ENCODE measurements at regions not wholly inside any gene's neighbourhood (a gene's known extent, or its start where the extent isn't known, plus 50 kb on each side); places are given as distances from the start of the nearest gene placed in this dataset.

- DNase-seq, result no peak
- intact Hi-C loops (cut with DNase I), result no loop called here
Measured at GRCh38 chr18:78559584-78559983, 420.0 kb upstream of the SALL3 start.

- intact Hi-C loops (cut with DNase I), result no loop called here
- peak in 7 of 10 donors; percentile 22 to 92 (median 54) for DNase-seq
Measured at GRCh38 chr18:78561757-78562510, 417.7 kb upstream of the SALL3 start.

- intact Hi-C loops (cut with DNase I), result no loop called here
- DNase-seq, result peak in 1 of 10 donors; percentile 61
Measured at GRCh38 chr18:78562531-78562961, 417.1 kb upstream of the SALL3 start.

DNA sequence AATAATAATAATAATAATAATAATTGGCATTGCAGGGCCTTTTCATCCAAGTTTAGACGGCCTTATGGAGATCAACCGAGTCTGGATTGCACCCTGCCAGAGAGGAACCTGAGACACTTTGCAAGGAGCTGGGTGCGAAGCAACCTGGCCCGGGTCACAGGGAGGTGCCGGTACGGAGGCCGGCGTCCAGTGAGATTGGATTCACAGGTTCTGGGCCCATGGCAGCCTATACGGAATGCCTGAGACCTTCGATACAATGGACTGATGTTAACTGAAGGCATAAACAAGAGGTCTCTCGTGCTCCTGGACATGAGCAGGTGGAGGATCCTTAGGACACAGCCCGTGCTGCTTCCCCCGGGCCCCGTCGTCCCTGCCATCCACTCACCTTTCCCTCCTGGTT lies 416.5 kb upstream of the SALL3 start:
- intact Hi-C loops (cut with DNase I), result no loop called here
- DNase-seq, result peak in 1 of 10 donors; percentile 59

DNA sequence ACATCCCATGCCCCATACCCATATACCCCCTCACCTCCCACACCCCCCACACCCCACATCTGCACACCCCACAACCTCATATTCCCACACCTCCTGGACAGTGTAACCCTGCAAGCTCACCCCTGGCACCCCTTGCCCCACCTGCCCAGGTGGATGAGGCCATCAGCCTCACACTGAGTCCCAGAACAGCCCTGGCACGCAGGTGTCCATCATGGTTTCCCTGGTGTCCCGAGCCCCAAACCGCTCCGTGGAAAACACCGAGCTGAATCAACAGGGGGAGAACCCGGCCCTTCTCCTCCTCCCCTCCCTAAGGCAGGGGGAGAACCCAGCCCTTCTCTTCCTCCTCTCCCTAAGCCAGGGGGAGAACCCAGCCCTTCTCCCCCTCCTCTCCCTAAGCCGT lies 415.6 kb upstream of the SALL3 start:
- intact Hi-C loops (cut with DNase I), result no loop called here
- no peak for DNase-seq

GRCh38 chr18:78564518-78564917 lies 415.1 kb upstream of the SALL3 start:
- intact Hi-C loops (cut with DNase I), result no loop called here
- no peak for DNase-seq

DNA sequence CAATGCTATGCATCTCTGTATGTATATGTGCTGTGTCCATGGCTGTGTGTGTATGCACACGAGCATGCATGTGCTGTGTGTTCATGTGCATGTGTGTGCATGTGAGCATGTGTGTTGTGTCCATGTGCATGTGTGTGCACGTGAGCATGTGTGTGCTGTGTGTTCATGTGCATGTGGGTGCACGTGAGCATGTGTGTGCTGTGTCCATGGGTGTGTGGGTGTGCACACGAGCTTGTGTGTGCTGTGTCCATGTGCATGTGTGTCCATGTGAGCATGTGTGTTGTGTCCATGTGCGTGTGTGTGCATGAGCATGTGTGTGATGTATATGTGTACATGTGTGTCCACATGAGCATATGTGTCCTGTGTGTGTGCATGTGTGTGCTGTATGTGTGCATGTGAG lies 414.4 kb upstream of the SALL3 start:
- intact Hi-C loops (cut with DNase I), result no loop called here
- peak in 1 of 10 donors; percentile 43 for DNase-seq

DNA sequence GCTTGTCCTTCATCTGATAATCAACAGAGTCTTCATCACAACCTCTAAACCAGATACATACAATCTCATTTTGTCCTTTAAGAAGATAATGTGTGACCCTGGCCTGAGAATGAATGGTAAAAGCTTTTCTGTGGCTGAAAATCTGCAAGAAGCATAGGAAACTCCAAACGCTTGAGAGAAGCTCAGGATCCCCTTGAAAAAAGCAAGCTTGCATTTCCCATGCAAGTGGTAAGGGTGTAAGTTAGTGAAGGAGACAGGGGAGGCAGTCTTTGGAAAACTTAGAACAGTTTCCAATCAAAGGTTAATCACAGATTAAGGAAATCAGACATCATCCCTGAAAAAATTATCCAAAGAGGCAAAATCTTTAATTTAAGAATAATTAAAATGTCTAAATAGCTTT lies 413.6 kb upstream of the SALL3 start:
- DNase-seq, result no peak
- intact Hi-C loops (cut with DNase I), result no loop called here

GRCh38 chr18:78566720-78567119 lies 412.9 kb upstream of the SALL3 start:
- intact Hi-C loops (cut with DNase I), result no loop called here
- DNase-seq, result no peak

DNA sequence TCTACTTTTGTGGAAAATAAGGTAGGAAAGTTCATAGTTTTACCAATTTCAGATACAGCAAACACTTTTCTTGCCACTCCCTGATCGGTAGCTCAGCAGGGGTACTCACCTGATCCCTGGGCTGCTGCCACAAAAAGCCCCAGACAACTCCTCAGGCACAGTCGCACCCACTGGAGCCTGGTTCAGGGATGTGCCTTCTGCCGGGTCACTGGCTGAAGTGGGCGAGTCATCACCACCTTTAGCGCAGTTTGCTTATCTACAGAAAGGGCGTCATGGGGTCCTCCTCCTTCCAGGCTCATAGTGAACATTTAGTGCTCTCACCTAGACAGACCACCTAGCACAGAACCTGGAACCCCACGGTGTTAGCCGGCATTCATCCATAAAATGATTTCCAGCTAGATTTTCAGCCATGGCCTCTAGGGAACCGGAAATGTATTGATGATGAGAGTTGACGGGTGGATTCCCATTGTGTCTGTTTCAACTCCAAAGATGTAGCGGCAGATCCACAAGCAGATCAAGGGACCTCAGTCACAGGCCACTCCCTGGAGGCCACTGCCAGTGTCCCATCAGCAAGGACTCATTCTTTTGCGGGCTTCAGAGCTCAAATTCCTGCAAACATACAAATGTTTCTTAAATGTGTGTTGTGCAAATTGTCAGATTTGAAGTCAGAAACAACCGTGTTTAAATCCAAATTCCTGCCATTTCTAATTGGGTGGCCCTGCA lies 408.4 kb upstream of the SALL3 start:
- no peak for DNase-seq

DNA sequence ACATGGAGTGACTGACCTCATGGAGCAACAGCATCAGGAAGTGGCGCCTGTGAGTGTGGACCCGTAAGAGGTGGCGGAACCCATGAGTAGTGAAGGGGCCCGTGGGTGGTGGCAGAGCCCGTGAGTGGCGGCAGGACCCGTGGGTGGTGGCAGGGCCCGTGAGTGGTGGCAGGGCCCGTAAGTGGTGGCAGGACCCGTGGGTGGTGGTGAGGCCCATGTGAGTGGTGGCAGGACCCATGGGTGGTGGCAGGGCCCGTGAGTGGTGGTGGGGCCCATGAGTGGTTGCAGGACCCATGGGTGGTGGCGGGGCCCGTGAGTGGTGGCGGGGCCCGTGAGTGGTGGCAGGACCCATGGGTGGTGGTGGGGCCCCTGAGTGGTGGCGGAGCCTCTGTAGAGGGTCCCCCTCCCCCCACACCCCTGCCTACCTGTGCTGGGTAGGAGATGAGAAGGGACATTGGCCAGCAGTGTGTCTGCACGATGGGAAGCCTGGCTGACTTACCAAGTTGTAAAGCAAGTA lies 407.7 kb upstream of the SALL3 start:
- DNase-seq, result no peak
- intact Hi-C loops (cut with DNase I), result no loop called here

More for the DNA sequence above, 408.4 kb upstream of the SALL3 start:
- intact Hi-C loops (cut with DNase I), result no loop called here

GRCh38 chr18:78573773-78574172 lies 405.8 kb upstream of the SALL3 start:
- DNase-seq, result no peak
- intact Hi-C loops (cut with DNase I), result no loop called here

- intact Hi-C loops (cut with DNase I), result no loop called here
- no peak for DNase-seq
Measured at GRCh38 chr18:78576967-78577366, 402.7 kb upstream of the SALL3 start.

DNA sequence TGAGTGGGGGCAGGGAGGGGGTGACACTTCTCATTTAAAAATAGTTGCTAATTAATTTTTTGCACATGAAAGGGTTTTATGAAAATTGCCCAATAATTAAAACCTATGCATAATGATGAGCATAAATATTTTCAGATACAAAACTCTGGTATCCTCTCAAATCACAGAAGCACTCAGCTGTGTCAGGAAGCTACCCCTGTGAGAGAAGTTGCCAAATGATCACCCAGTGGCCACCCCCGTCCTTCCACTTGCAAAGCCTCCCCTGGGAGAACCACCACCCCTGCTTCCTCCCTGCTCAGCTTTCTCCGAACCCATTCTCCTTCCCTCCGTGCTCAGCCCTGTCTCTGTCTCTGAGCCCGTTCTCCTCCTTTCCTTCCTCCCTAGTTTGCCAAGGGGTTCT lies 400.2 kb upstream of the SALL3 start:
- DNase-seq, result peak in 1 of 10 donors; percentile 43

DNA sequence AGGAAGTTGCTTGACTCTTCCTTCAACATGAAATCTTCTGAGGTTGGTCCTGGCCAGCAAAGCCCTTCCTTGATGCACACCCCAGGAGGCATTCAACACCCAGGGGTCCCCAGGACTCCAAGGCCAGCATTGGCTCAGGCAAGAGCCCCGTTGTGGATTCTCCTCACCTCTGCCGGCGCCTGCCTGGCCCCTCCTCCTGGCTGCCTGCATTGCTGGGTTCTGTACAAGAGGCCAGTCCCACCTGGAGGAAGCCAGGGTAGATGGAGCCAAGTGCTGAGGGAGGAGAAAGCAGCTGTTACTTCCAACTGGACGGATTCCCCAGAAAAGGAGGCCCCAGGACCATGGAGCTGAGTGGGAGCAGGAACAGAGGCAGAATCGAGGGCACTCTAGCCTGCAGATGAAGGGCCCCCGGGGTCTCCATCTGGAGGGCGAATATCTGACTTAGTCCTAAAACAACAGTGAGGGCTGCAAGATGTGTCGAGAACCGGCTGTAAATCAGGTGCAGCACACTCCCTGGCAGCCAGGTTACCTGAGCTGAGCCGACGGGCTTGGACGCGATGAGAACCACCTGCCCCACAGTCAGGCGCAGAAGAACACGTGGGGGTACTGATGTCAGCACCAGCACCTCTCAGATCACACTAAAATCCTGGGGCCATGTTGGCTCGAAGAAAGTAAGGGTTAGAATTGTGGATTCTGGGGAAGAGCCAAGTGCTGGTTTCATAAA lies 399.6 kb upstream of the SALL3 start:
- peak in 2 of 10 donors; percentile 50 to 76 for DNase-seq
- intact Hi-C loops (cut with DNase I), result no loop called here

More for the DNA sequence above, 400.2 kb upstream of the SALL3 start:
- intact Hi-C loops (cut with DNase I), result no loop called here

- DNase-seq, result peak in 1 of 10 donors; percentile 34
- intact Hi-C loops (cut with DNase I), result no loop called here
Measured at GRCh38 chr18:78580835-78581339, 398.7 kb upstream of the SALL3 start.

GRCh38 chr18:78582181-78582709 lies 397.4 kb upstream of the SALL3 start:
- peak in 2 of 10 donors; percentile 78 to 82 for DNase-seq
- intact Hi-C loops (cut with DNase I), result no loop called here

- peak in 1 of 10 donors; percentile 63 for DNase-seq
- intact Hi-C loops (cut with DNase I), result no loop called here
Measured at GRCh38 chr18:78582898-78583738, 396.5 kb upstream of the SALL3 start.

DNA sequence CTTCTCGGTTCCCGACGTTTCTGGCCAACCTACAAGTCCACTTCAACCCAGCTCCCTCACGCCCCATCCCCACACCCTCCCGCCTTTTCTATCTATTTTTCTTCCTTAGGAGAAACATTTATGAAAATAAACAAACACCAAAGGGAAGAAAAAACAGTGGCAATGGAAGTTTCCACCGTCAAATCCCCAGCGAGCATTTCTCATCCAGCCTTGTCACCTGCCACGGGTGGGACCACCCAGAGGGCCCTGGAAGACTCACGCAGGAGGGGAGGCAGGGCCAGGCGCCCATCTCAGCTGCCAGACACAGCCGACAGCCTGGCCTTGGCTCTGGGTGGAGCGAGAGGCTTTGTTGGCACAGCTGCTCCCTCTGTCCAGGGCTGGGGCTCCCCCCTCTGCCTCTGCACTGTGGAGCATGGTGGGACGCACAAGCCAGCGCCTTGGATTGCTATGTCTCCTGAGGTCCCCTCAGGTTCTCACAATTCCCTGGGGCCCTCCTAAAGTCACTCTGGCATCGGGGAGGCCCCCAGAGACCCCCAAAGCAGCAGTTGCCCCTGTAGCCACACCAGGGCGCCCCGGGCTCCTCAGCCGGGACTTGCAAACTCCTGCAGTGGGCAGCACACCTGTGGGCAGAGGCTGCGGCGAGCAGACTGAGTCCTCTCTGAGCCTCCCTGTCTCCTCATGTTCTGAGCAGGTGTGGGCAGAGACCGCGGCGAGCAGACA lies 395.7 kb upstream of the SALL3 start:
- intact Hi-C loops (cut with DNase I), result no loop called here

More for the DNA sequence above, 395.7 kb upstream of the SALL3 start:
- peak in 1 of 10 donors; percentile 81 for DNase-seq

All from posterior cingulate gyrus (tissue), 11 donors.